ENCODE measurements at regions not wholly inside any gene's neighbourhood (a gene's known extent, or its start where the extent isn't known, plus 50 kb on each side); places are given as distances from the start of the nearest gene placed in this dataset.

GRCh38 chr1:119209596-119210295 is 69.3 kb upstream of the WARS2 start (continued):
- TF ChIP-seq CHD7 (IDR thresholded peaks at IDR 0.05; ENCODE audit: low read depth, low read length) (no peak), ZNF280A (IDR thresholded peaks at IDR 0.05; ENCODE audit: low read depth, partially characterized antibody) (no peak), CEBPG (CRISPR knock-in tag; IDR thresholded peaks at IDR 0.05) (no peak), CEBPG (tag; conservative IDR thresholded peaks at IDR 0.05 in 1 of 2, IDR thresholded peaks at IDR 0.05 in 1 of 2) (no peak), ATF6 (CRISPR knock-in tag; IDR thresholded peaks at IDR 0.05) (no peak), PTTG1 (tag; IDR thresholded peaks at IDR 0.05; ENCODE audit: low read depth) (no peak), ELK3 (CRISPR knock-in tag; IDR thresholded peaks at IDR 0.05) (no peak)
